Lower lobe of right lung (tissue), 2 donors: ENCODE measurements at regions not wholly inside any gene's neighbourhood (a gene's known extent, or its start where the extent isn't known, plus 50 kb on each side); places are given as distances from the start of the nearest gene placed in this dataset.

Experiments used
- ATAC-seq, 2 donors: fragments of 200-7000 bp; cut with Tn5 transposase; one replicate each; pipeline ENCODE4 v1.9.1; 2020 to 2022; ENCODE audit warnings: mild to moderate bottlenecking in 2 of 2, moderate library complexity in 2 of 2
- DNase-seq: peaks from one replicate; pipeline ENCODE4 v3.0.0-alpha.2; 2020
- H3K27ac ChIP-seq: fragments of 200-600 bp; one replicate; pipeline ENCODE4 v1.8.0; 2022
- H3K27me3 ChIP-seq: fragments of 200-600 bp; one replicate; pipeline ENCODE4 v1.8.0; 2022; ENCODE audit warnings: low read depth
- H3K36me3 ChIP-seq: fragments of 200-600 bp; one replicate; pipeline ENCODE4 v1.8.0; 2022; ENCODE audit warnings: mild to moderate bottlenecking
- H3K4me1 ChIP-seq: fragments of 200-600 bp; one replicate; pipeline ENCODE4 v1.8.0; 2022
- H3K4me3 ChIP-seq: fragments of 200-600 bp; one replicate; pipeline ENCODE4 v1.8.0; 2022; ENCODE audit warnings: mild to moderate bottlenecking
- H3K9me3 ChIP-seq: fragments of 200-600 bp; one replicate; pipeline ENCODE4 v1.8.0; 2022
- CTCF ChIP-seq: fragments of 200-600 bp; IDR thresholded peaks from one replicate; pipeline ENCODE4 v1.8.0; 2022; ENCODE audit warnings: antibody characterized with exemption, mild to moderate bottlenecking
- intact Hi-C: fragments of 100-400 bp; cut with DNase I; formaldehyde crosslinking; loops from one replicate; pipeline ENCODE4 v1.11.0; 2022
- donor health status: DM: no; HTN: yes; CAD: no; lungs with severe emphysema.

- no peaks in the 10 kb centered on the region for H3K9me3 ChIP-seq
- no peak overlapping the region for H3K27ac ChIP-seq
- no peak for DNase-seq
- no peak for ATAC-seq
- no peak for TF ChIP-seq CTCF
- no peaks in the 10 kb centered on the region for H3K36me3 ChIP-seq
- H3K4me1 ChIP-seq = no peaks in the 10 kb centered on the region
- H3K4me3 ChIP-seq = no peak overlapping the region
- intact Hi-C loops = no loop called here
- no peaks in the 10 kb centered on the region for H3K27me3 ChIP-seq
Observed at GRCh38 chr4:146124023-146124680, 51.4 kb upstream of the LSM6 start.

- no peak for TF ChIP-seq CTCF
- Histone ChIP-seq H3K9me3 (no peaks in the 10 kb centered on the region), H3K4me3 (no peak overlapping the region), H3K27ac (no peak overlapping the region), H3K36me3 (no peaks in the 10 kb centered on the region), H3K4me1 (no peaks in the 10 kb centered on the region), H3K27me3 (no peaks in the 10 kb centered on the region)
- intact Hi-C loops = no loop called here
- ATAC-seq = no peak
- no peak for DNase-seq
Observed at GRCh38 chr4:146123231-146123630, 52.3 kb upstream of the LSM6 start.

- H3K27ac ChIP-seq = no peak overlapping the region
- H3K9me3 ChIP-seq = no peaks in the 10 kb centered on the region
- ATAC-seq = no peak
- H3K4me3 ChIP-seq = no peak overlapping the region
- no peaks in the 10 kb centered on the region for H3K4me1 ChIP-seq
- H3K27me3 ChIP-seq = no peaks in the 10 kb centered on the region
- H3K36me3 ChIP-seq = no peaks in the 10 kb centered on the region
- intact Hi-C loops = no loop called here
- TF ChIP-seq CTCF = no peak
- DNase-seq = no peak
Observed at GRCh38 chr4:146122398-146122797, 53.1 kb upstream of the LSM6 start.

- H3K27me3 ChIP-seq = no peaks in the 10 kb centered on the region
- no peak for DNase-seq
- H3K4me3 ChIP-seq = no peak overlapping the region
- intact Hi-C loops = no loop called here
- H3K9me3 ChIP-seq = no peaks in the 10 kb centered on the region
- TF ChIP-seq CTCF = no peak
- H3K36me3 ChIP-seq = no peaks in the 10 kb centered on the region
- ATAC-seq = no peak
- H3K4me1 ChIP-seq = no peaks in the 10 kb centered on the region
- H3K27ac ChIP-seq = no peak overlapping the region
Observed at GRCh38 chr4:146121757-146122156, 53.8 kb upstream of the LSM6 start.

- no peaks in the 10 kb centered on the region for H3K4me1 ChIP-seq
- no peaks in the 10 kb centered on the region for H3K27me3 ChIP-seq
- intact Hi-C loops = no loop called here
- DNase-seq = no peak
- no peaks in the 10 kb centered on the region for H3K9me3 ChIP-seq
- no peaks in the 10 kb centered on the region for H3K36me3 ChIP-seq
- H3K27ac ChIP-seq = no peak overlapping the region
- no peak overlapping the region for H3K4me3 ChIP-seq
- ATAC-seq = no peak
- TF ChIP-seq CTCF = no peak
Observed at GRCh38 chr4:146119845-146120404, 55.6 kb upstream of the LSM6 start.
